NCI-H510A treated with DMSO at 0.1 percent for 48 hours (cell line): ENCODE measurements at regions not wholly inside any gene's neighbourhood (a gene's known extent, or its start where the extent isn't known, plus 50 kb on each side); places are given as distances from the start of the nearest gene placed in this dataset.
"Not testable (repeated sequence)": the region's sequence is repeated elsewhere in the genome, so short reads cannot be mapped to it uniquely, and the experiment has no call there.

ENCODE experiments used
- DNase-seq: peaks from one replicate; lab custom pipeline; 2025; lab: John Stamatoyannopoulos, UW

DNA sequence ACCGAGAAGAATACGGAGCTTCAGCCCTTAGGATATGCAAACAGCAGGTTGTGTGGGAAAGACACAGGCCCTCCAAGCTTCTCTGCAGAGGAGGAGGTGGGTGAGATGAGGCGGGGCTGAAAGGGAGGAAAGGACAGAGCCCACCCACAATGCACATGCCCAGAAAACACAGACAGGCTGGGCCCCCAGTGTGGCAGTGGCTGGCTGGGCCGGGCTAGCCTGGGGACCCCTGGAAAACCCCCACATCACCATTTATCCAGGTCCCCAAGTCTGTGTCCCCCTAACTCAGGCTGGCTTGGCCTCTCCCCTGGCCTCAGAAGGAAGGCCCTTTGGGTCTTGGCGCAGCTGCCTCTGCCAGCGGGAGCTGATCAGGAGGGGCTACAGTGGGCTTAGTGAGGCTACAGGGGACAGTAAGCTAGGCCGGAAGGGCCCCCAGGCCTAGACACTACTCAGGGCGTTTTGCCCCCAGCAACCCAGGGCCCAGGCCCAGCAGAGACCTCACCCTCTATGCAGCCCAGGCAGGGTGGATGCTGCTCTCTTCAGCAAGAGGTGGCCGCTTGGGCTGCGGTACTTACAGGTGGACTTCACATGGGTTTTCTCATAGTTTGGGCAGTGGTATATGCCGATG is 119.5 kb downstream of the TUBA3C start:
- DNase-seq = no peak

DNA sequence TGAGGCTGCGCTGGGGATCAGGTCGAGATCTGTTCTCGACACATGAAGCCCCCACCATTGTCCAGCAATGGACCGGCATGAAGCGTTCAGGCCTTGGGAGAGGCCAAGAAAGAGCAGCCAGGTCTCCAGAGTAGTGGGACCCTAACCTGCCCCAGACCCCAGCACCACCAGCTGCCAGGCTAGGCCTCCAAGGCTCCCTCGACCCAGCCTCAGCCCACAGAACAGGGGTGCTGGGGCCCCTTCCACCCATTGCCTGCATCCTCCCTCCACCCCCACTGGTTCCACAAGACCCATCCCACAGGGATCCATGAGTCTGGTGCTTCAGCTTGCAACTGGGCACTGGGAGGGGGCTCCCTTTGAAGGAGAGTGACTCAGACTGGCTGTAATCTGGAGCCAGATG is 120.3 kb downstream of the TUBA3C start:
- no peak for DNase-seq

GRCh38 chr13:19060311-19061002 is 121.2 kb downstream of the TUBA3C start:
- DNase-seq = no peak

- DNase-seq = no peak
Measured at GRCh38 chr13:19059016-19059780, 122.4 kb downstream of the TUBA3C start.

GRCh38 chr13:19058566-19058965 is 123.1 kb downstream of the TUBA3C start:
- no peak for DNase-seq

GRCh38 chr13:19057588-19058340 is 123.9 kb downstream of the TUBA3C start:
- DNase-seq = no peak

GRCh38 chr13:19056984-19057490 is 124.6 kb downstream of the TUBA3C start:
- no peak for DNase-seq

DNA sequence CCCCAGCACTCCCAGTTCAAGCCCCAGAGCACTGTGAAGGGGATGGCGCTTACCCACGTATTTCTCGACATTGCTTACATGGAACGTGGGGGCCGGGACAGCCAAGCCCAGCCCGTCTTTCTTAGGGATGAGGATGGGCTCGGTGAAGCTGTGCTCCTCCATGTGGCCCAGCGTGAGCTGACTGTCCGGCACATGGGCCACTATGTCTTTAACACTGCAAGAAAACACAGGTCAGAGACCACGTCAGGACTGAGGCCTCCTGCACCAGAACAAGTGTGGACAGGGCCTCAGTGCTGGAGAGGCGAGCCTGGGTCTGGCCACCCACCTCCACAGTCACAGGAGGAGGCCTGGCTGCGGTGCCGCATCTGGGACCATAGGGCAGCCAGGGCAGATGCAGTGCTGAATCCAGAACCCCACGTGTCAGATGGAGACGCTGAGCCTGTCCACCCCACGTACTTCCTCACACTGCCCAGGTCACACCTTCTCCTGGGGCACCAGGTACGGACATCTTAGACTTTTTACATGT is 125.2 kb downstream of the TUBA3C start:
- no peak for DNase-seq

DNA sequence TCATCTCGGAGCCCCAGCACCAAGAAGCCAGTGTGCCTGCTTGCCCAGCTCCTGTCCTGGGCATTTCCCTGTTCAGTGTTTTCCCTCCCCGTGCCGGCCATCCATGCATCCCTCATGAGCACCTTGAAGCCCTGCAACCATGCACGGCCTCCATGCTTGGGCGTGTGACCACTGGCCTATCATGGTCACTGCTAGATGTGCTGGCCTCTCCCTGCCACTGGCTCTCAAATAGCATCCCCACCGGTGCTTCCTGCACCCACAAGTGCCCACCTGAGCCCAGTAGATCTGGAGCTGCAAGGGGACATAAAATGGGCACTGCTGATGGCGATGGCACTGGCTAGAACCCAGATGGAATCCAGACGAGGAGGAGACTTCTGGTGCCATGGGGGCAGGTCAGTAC is 126.0 kb downstream of the TUBA3C start:
- DNase-seq = no peak

GRCh38 chr13:19053561-19053960 is 128.1 kb downstream of the TUBA3C start:
- DNase-seq = no peak

- no peak for DNase-seq
Measured at GRCh38 chr13:19052931-19053330, 128.7 kb downstream of the TUBA3C start.

DNA sequence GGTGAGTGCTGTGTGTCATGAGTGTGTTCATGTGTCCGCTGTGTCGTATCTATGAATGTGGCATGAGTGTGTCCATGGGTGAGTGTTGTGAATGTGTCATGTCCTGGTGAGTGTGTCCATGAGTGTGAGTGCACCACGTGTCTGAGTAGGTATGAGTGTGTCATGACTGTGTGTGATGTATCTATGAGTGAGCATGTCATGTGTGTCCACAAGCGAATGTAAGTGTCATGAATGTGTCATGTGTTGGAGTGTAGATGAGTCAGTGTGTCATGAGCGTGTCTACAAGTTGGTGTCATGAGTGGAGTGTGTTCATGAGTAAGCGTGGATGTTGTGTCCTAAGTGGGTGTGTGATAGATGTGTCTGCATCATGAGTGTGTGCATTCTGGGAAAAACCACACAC is 129.4 kb downstream of the TUBA3C start:
- DNase-seq = no peak

- no peak for DNase-seq
Measured at GRCh38 chr13:19050901-19051300, 130.7 kb downstream of the TUBA3C start.

- DNase-seq = not testable (repeated sequence)
Measured at GRCh38 chr13:19049624-19050023, 132.0 kb downstream of the TUBA3C start.

- no peak for DNase-seq
Measured at GRCh38 chr13:19048381-19048780, 133.2 kb downstream of the TUBA3C start.

DNA sequence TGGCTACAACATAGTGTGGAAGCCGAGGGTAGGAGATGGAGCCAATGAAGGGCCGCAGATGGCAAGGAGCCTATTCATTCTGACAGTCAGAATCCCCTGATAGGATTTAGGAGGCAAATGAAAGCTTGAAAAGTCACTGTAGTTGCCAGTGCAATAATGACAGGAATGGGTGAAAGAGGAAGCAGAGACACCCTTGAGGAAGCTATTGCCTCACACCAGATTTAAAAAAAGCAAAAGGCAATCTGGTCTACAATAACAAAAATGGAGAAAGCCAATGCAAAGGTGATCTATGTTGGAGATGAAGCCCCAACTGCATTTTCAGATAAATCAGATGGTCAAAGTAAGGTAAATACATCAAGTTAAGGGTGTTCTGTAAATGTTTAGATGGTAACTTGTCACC is 158.5 kb downstream of the TUBA3C start:
- DNase-seq = no peak

DNA sequence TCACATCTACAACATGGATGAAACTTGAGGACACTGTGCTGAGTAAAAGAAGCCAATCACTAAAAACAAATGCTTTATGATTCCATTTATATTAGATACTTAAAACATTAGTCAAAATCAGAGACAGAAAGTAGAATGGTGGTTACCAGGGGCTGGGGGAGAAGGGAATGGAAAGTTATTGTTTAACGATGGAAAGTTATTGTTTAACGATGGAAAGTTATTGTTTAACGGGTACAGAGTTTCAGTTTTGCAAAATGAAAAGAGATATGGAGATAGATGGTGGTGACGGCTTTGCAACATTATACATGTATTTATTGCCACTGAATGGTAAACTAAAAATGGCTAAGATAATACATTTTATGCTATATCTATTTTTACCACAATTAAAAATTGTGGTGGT is 160.6 kb downstream of the TUBA3C start:
- no peak for DNase-seq

DNA sequence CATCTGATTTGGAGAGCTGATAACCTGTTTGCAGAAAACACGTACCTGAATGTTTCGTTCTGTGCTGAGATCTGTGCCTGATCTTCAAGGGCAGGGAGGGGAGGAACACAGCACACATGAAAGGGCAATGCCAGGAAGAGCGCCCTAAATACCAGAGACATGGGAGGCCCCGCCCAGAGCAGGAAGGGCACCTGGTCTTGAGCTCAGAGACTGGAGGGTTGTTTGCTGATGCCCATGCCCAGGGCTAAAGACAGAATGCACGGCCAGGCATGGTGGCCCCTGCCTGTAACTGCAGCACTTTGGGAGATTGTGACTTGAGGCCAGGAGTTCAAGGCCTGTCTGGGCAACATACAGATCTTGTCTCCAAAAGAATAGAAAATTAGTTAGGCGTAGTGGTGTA is 183.2 kb downstream of the TUBA3C start:
- no peak for DNase-seq

- DNase-seq = no peak
Measured at GRCh38 chr13:18996627-18997051, 185.0 kb downstream of the TUBA3C start.

DNA sequence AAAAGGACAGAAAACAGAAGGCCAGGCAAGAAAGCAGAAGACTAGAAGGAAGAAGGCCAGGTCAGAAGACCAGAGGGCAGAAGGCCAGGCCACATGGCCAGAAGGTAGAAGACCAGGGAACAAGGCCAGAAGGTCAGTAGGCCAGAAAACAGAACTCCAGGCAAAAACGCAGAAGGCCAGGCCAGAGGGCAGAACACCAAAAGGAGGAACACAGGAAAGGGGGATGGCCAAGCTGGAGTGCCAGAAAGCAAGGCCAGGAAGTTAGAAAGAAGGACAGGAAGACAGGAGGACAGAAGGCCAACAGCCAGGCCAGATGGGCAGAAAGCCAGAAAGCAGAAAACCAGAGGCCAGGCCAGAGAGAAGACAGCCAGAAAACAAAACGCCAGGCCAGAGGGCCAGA is 185.4 kb downstream of the TUBA3C start:
- no peak for DNase-seq

GRCh38 chr13:18995259-18995873 is 186.3 kb downstream of the TUBA3C start:
- no peak for DNase-seq
